SK-N-SH (cell line): ENCODE measurements at regions not wholly inside any gene's neighbourhood (a gene's known extent, or its start where the extent isn't known, plus 50 kb on each side); places are given as distances from the start of the nearest gene placed in this dataset.

ENCODE experiments used
- CTCF ChIA-PET: fragments of 300-600, 350-600 bp; formaldehyde crosslinking; extraction: SDS; loops from one replicate; lab custom pipeline; 2021; lab: Yijun Ruan, JAX
- POLR2A ChIA-PET: fragments of 350-600 bp; sonication (Branson Sonifier 250); formaldehyde crosslinking; extraction: SDS; loops from one replicate; lab custom pipeline; 2020; ENCODE audit warnings: antibody characterized with exemption, inconsistent platforms; lab: Yijun Ruan, JAX
- DNase-seq: peaks from one replicate; pipeline ENCODE4 v3.0.0; 2012
- H2AFZ ChIP-seq: fragments of 200-600 bp; sonication (generic); 2 replicates; pipeline ENCODE4 v1.8.1; 2016; ENCODE audit warnings: antibody characterized with exemption, mild to moderate bottlenecking, low read depth
- H3F3A ChIP-seq: fragments of 200-600 bp; sonication (generic); replicated peaks from 2 replicates; pipeline ENCODE3; 2016; ENCODE audit warnings: antibody characterized with exemption, mild to moderate bottlenecking; ENCODE audit not compliant: insufficient read depth
- H3K27ac ChIP-seq, 2 experiments: fragments of 200-500 bp in 1 of 2; fragments of 200-600 bp in 1 of 2; sonication (Bioruptor generic) in 1 of 2; sonication (generic), shearing (Covaris generic) in 1 of 2; 2 replicates each; pipeline versions ENCODE4 v1.5.1 to v1.6.1; 2014 to 2016; ENCODE audit warnings: low read depth in 2 of 2, inconsistent platforms in 1 of 2, low read length in 1 of 2, mild to moderate bottlenecking in 1 of 2, mixed read lengths in 1 of 2
- H3K27me3 ChIP-seq: fragments of 200-600 bp; sonication (generic), shearing (Covaris generic); 2 replicates; pipeline ENCODE4 v1.6.1; 2016; ENCODE audit warnings: mixed run types; ENCODE audit not compliant: insufficient read depth
- H3K36me3 ChIP-seq, 2 experiments: fragments of 200-500 bp in 1 of 2; fragments of 200-600 bp in 1 of 2; sonication (Bioruptor generic) in 1 of 2; sonication (generic) in 1 of 2; replicated peaks in 1 of 2; 2 replicates each; pipeline versions ENCODE3 to v1.5.1; 2014 to 2016; ENCODE audit warnings: low read length in 1 of 2, mild to moderate bottlenecking in 1 of 2; ENCODE audit not compliant: insufficient read depth in 2 of 2, control insufficient read depth in 1 of 2
- H3K4me1 ChIP-seq, 2 experiments: fragments of 200-500 bp in 1 of 2; fragments of 200-600 bp in 1 of 2; sonication (Bioruptor generic) in 1 of 2; sonication (generic), shearing (Covaris generic) in 1 of 2; 2 replicates each; pipeline versions ENCODE4 v1.5.1 to v1.6.1; 2014 to 2016; ENCODE audit warnings: low read depth in 1 of 2, low read length in 1 of 2, mixed run types in 1 of 2; ENCODE audit not compliant: insufficient read depth in 2 of 2, control insufficient read depth in 1 of 2
- H3K4me2 ChIP-seq: fragments of 200-600 bp; sonication (generic), shearing (Covaris generic); 2 replicates; pipeline ENCODE4 v1.6.1; 2017; ENCODE audit warnings: mixed run types
- H3K4me3 ChIP-seq, 2 experiments: fragments of 200-500 bp in 1 of 2; fragments of 200-600 bp in 1 of 2; sonication (Bioruptor generic) in 1 of 2; sonication (generic), shearing (Covaris generic) in 1 of 2; 2 replicates each; pipeline versions ENCODE4 v1.5.1 to v1.8.1; 2014 to 2016; ENCODE audit warnings: low read depth in 2 of 2, inconsistent platforms in 1 of 2, low read length in 1 of 2, mild to moderate bottlenecking in 1 of 2, mixed read lengths in 1 of 2, moderate library complexity in 1 of 2
- H3K79me2 ChIP-seq: fragments of 200-600 bp; sonication (generic); 2 replicates; pipeline ENCODE4 v1.8.1; 2017; ENCODE audit warnings: mild to moderate bottlenecking; ENCODE audit not compliant: insufficient read depth
- H3K9ac ChIP-seq: fragments of 200-600 bp; sonication (generic); 2 replicates; pipeline ENCODE4 v1.6.1; 2017; ENCODE audit warnings: mixed run types
- H3K9me2 ChIP-seq: fragments of 200-600 bp; sonication (generic); 2 replicates; pipeline ENCODE4 v1.6.1; 2017; ENCODE audit warnings: mixed run types
- H3K9me3 ChIP-seq: fragments of 200-600 bp; sonication (generic); 2 replicates; pipeline ENCODE4 v1.6.1; 2017; ENCODE audit warnings: mixed run types, mild to moderate bottlenecking, moderate library complexity
- H4K20me1 ChIP-seq: fragments of 200-600 bp; sonication (generic); 2 replicates; pipeline ENCODE4 v1.6.1; 2017; ENCODE audit warnings: mild to moderate bottlenecking, mixed run types; ENCODE audit not compliant: insufficient read depth
- CHD2 ChIP-seq: fragments of 150-350 bp; IDR thresholded peaks from 2 replicates; pipeline ENCODE4 v1.6.1; 2018; ENCODE audit warnings: low read length; ENCODE audit not compliant: partially characterized antibody
- ELF1 ChIP-seq: IDR thresholded peaks from 2 replicates; pipeline ENCODE4 v1.4.0; 2012
- EP300 ChIP-seq, 2 experiments: IDR thresholded peaks; 2 replicates each; pipeline versions ENCODE4 v1.4.0 to v1.6.1; 2012; ENCODE audit warnings: borderline replicate concordance in 1 of 2, low read depth in 1 of 2, low read length in 1 of 2
- FOSL2 ChIP-seq: IDR thresholded peaks from 2 replicates; pipeline ENCODE4 v1.4.0; 2012; ENCODE audit warnings: low read depth, mild to moderate bottlenecking, moderate library complexity, borderline replicate concordance
- GABPA ChIP-seq: IDR thresholded peaks from 2 replicates; pipeline ENCODE4 v1.4.0; 2012; ENCODE audit warnings: low read depth, mild to moderate bottlenecking
- GATA2 ChIP-seq: sonication (generic); formaldehyde crosslinking; IDR thresholded peaks from 2 replicates; pipeline ENCODE4 v1.5.0; 2020; ENCODE audit warnings: mild to moderate bottlenecking, missing genetic modification reagents
- MAX ChIP-seq: IDR thresholded peaks from 2 replicates; pipeline ENCODE4 v1.4.0; 2012; ENCODE audit warnings: low read depth
- MXI1 ChIP-seq: IDR thresholded peaks from 2 replicates; pipeline ENCODE4 v1.6.1; 2012; ENCODE audit warnings: mild to moderate bottlenecking, low read depth, low read length, improper control_type of control experiment
- NFIC ChIP-seq: IDR thresholded peaks from 2 replicates; pipeline ENCODE4 v1.4.0; 2012; ENCODE audit warnings: borderline replicate concordance
- NRF1 ChIP-seq: IDR thresholded peaks from 2 replicates; pipeline ENCODE4 v1.6.1; 2012; ENCODE audit warnings: low read depth, mild to moderate bottlenecking, low read length
- POLR2AphosphoS5 ChIP-seq: IDR thresholded peaks from 2 replicates; pipeline ENCODE4 v1.6.1; 2012; ENCODE audit warnings: low read depth, low read length
- RFX5 ChIP-seq: IDR thresholded peaks from 2 replicates; pipeline ENCODE4 v1.6.1; 2012; ENCODE audit warnings: mild to moderate bottlenecking, improper control_type of control experiment, low read length
- SMC3 ChIP-seq: IDR thresholded peaks from 2 replicates; pipeline ENCODE4 v1.6.1; 2012; ENCODE audit warnings: low read depth, low read length, improper control_type of control experiment
- TEAD4 ChIP-seq: IDR thresholded peaks from 2 replicates; pipeline ENCODE4 v1.4.0; 2012; ENCODE audit warnings: mild to moderate bottlenecking, borderline replicate concordance; ENCODE audit not compliant: insufficient read depth
- USF1 ChIP-seq: IDR thresholded peaks from 2 replicates; pipeline ENCODE4 v1.4.0; 2012; ENCODE audit warnings: low read depth, borderline replicate concordance
- YY1 ChIP-seq: IDR thresholded peaks from 2 replicates; pipeline ENCODE4 v1.4.0; 2012; ENCODE audit warnings: low read depth, mild to moderate bottlenecking
- WGBS: methylation state at CpG from one replicate; pipeline ENCODE4 v1.1.6; 2017; ENCODE audit warnings: low lambda C conversion rate; 5-methylcytosine and 5-hydroxymethylcytosine counted together
- TF ChIP-seq, protein P1 (sequence below): fragments of 200-600 bp; sonication (generic); IDR thresholded peaks from 2 replicates; pipeline ENCODE4 v1.6.1; 2017; ENCODE audit warnings: antibody characterized with exemption, mild to moderate bottlenecking, moderate library complexity
- TF ChIP-seq, protein P2 (sequence below): IDR thresholded peaks from 2 replicates; pipeline ENCODE4; 2012

DNA sequence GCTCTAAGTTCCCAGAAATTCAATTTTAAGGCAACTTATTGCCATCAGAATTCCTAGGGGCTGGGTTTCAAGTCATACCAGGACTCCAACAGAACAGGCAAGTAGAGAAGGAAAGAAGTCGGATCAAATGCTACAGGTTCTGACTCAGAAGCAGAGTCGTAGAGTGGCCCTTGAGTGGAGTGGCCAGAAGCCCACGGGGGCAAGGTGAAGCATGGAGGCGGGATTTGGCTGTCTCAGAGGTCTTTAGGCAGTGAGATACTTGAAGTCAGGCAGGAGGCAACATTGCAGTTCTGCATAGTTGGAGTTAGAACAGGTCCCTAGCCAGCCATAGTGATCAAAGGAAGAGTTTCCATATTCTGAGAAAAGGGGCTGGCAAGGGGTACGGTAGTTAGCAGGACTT is 111.6 kb downstream of the NHLRC3 start:
- DNase-seq: no peak
- Histone ChIP-seq H3K79me2 (no peaks in the 10 kb centered on the region), H3K9me2 (no peaks in the 10 kb centered on the region), H3K27ac (no peak overlapping the region), H4K20me1 (no peaks in the 10 kb centered on the region), H3K4me1 (no peaks in the 10 kb centered on the region), H3K27me3 (no peaks in the 10 kb centered on the region; the same call in 1 of the 2 replicates), H3K9me3 (no peaks in the 10 kb centered on the region), H3K9ac (no peak overlapping the region), H3K4me2 (no peak overlapping the region), H3F3A (no peaks in the 10 kb centered on the region), H2AFZ (no peak overlapping the region), H3K4me3 (no peak overlapping the region), H3K36me3 (no peaks in the 10 kb centered on the region)
- ChIA-PET POLR2A (no interaction called here), CTCF (interaction anchor here (1.5 kb wide), 1 partner anchor 462 kb away, joined by 6 read pairs; no protein-coding TSS in a partner anchor)
- TF ChIP-seq TEAD4: no peak
- no peak for TF ChIP-seq YY1
- TF ChIP-seq USF1: no peak
- TF ChIP-seq, protein P1, sequence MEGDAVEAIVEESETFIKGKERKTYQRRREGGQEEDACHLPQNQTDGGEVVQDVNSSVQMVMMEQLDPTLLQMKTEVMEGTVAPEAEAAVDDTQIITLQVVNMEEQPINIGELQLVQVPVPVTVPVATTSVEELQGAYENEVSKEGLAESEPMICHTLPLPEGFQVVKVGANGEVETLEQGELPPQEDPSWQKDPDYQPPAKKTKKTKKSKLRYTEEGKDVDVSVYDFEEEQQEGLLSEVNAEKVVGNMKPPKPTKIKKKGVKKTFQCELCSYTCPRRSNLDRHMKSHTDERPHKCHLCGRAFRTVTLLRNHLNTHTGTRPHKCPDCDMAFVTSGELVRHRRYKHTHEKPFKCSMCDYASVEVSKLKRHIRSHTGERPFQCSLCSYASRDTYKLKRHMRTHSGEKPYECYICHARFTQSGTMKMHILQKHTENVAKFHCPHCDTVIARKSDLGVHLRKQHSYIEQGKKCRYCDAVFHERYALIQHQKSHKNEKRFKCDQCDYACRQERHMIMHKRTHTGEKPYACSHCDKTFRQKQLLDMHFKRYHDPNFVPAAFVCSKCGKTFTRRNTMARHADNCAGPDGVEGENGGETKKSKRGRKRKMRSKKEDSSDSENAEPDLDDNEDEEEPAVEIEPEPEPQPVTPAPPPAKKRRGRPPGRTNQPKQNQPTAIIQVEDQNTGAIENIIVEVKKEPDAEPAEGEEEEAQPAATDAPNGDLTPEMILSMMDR: no peak
- TF ChIP-seq MAX: no peak
- TF ChIP-seq GABPA: no peak
- TF ChIP-seq RFX5: no peak
- no peak for TF ChIP-seq NRF1
- TF ChIP-seq ELF1: no peak
- 19% methylated on average over 5 of the region's 5 CpGs for WGBS

DNA sequence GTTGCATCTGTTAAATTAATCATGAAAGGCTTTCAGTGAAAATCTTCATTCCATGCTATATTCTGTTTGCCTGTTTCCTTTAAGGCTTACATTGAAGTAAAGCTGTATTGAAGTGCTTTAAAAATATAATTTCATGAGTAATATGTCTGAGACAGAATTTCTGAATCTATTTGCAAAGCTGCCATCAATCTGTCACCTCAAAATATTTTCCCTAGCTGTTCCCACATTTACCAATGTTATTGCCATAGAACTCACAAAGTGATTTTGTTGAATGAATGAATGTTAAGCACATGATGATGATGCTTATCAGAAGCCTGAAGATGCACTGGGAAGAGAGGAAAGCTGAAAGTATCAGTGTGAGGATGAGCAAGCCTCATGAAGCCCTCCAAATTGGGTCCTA is 115.8 kb downstream of the NHLRC3 start:
- H3K27me3 ChIP-seq: no peaks in the 10 kb centered on the region; the same call in 1 of the 2 replicates
- CTCF ChIA-PET: interaction anchor here (0.9 to 2.8 kb wide), 3 partner anchors 9 to 462 kb away, joined by 3 to 14 read pairs (median 12); no protein-coding TSS in a partner anchor
- H3K4me2 ChIP-seq: no peak overlapping the region
- no peaks in the 10 kb centered on the region for H3K36me3 ChIP-seq
- POLR2A ChIA-PET: no interaction called here
- TF ChIP-seq GATA2 (CRISPR knock-in tag): no peak
- TF ChIP-seq MXI1: no peak
- TF ChIP-seq FOSL2: no peak
- no peak for TF ChIP-seq SMC3
- TF ChIP-seq POLR2AphosphoS5: no peak
- TF ChIP-seq TEAD4: no peak
- no peak for TF ChIP-seq CHD2
- TF ChIP-seq NFIC: no peak
- TF ChIP-seq, protein P2, sequence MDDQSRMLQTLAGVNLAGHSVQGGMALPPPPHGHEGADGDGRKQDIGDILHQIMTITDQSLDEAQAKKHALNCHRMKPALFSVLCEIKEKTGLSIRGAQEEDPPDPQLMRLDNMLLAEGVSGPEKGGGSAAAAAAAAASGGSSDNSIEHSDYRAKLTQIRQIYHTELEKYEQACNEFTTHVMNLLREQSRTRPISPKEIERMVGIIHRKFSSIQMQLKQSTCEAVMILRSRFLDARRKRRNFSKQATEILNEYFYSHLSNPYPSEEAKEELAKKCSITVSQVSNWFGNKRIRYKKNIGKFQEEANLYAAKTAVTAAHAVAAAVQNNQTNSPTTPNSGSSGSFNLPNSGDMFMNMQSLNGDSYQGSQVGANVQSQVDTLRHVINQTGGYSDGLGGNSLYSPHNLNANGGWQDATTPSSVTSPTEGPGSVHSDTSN: no peak
- TF ChIP-seq EP300 (IDR thresholded peaks at IDR 0.05; ENCODE audit: borderline replicate concordance in 1 of 2, low read depth in 1 of 2, low read length in 1 of 2): no peak
- H3K4me3 ChIP-seq: no peak overlapping the region
- no peaks in the 10 kb centered on the region for H3K79me2 ChIP-seq
- no peaks in the 10 kb centered on the region for H3K4me1 ChIP-seq
- DNase-seq: no peak
- no peaks in the 10 kb centered on the region for H3K9me3 ChIP-seq
- no peak overlapping the region for H3K27ac ChIP-seq
- no peaks in the 10 kb centered on the region for H4K20me1 ChIP-seq
- H2AFZ ChIP-seq: no peak overlapping the region
- H3K9ac ChIP-seq: no peak overlapping the region
- H3K9me2 ChIP-seq: no peaks in the 10 kb centered on the region
- no peaks in the 10 kb centered on the region for H3F3A ChIP-seq
